Suppressor macrophage treated with lipopolysaccharide for 4 hours (primary cell): ENCODE measurements at regions not wholly inside any gene's neighbourhood (a gene's known extent, or its start where the extent isn't known, plus 50 kb on each side); places are given as distances from the start of the nearest gene placed in this dataset.
"Not testable (repeated sequence)": the region's sequence is repeated elsewhere in the genome, so short reads cannot be mapped to it uniquely, and the experiment has no call there.

ENCODE experiments used
- DNase-seq: peaks from one replicate; pipeline ENCODE4 v3.0.0-alpha.2; 2020

DNA sequence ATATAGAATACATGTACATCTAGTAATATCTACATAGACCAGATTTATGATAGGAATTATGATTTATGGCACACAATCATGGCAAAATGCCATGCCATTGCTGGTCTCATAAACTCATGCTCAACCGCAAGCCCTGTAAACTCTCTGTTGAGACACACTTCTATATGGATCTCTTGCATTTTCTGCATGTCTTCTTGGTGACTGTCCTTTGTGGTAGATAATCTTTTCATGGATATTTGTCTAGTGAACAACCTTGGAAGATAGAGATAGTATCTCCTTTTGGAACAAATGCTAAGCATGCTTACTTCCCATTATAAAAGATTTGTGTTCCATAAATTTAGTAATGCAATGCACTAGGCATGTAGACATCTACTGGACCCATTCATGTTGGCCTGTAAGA lies 328.0 kb downstream of the NAF1 start:
- DNase-seq, result no peak

DNA sequence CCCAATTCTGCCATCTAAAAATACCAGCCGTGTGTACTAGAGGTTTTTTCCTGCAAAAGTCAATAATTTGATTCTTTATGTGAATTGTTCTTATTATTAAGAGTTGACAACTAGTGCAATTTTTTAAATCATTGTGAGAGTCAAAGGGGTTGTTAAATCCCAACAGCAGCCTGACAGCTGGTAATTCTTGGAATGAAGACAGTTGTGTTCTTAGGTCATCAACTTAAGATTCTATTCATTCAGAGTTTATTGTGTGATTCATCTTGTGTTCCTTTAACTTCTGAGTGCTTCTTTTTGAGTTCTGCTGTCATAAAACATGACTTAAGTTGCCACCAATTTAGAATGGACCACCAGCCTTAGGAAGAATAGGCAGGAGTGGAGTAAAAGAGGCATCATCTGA lies 329.0 kb downstream of the NAF1 start:
- DNase-seq, result no peak

DNA sequence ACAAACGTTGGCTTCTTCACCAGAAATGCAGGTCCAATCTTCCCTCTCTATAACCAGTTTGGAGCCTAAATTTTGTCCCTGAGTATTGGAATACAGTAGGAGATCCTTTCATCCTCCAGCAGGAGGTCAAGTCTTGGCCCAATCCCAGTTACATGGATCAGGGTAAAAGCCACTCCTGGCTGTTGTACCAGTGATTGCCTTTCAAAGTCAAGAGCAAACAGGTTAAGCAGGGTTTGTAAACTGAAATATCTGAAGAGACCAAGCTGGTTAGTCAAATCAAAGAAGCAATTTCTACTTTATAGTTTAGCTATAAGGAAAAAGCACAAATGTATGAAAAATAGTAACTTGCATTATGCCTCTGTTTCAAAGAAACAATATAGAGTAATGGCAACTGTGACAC lies 329.4 kb downstream of the NAF1 start:
- no peak for DNase-seq

- DNase-seq, result no peak
Measured at GRCh38 chr4:162836773-162837172, 329.9 kb downstream of the NAF1 start.

DNA sequence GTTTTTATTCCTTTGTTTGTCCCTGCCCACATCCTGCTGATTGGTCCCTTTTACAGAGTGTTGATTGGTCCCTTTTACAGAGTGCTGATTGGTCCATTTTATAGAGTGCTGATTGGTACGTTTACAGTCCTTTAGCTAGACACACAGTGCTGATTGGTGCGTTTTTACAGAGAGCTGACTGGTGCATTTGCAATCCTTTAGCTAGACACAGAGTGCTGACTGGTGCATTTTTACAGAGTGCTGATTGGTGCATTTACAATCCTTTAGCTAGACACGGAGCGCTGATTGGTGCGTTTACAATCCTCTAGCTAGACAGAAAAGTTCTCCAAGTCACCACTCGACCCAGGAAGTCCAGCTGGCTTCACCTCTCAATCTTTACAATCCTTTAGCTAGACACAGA lies 330.4 kb downstream of the NAF1 start:
- not testable (repeated sequence) for DNase-seq

DNA sequence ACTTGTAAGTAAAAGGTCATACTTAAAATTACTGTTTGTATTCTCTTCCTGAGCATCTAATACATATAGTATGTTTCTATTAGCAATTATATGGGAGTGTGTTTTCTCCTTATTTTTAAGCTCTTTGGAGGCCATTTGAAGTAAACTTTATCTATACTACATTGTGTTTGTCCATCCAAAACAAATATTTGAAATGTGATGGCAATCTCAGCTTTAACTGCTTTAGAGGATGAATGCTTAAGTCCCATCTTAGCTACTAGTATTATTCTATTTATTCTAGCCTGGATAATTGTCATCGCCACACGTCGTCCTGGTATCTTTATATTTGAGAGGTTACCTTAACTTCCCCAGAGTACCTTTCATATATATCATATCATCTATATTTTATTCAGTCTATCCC lies 335.8 kb downstream of the NAF1 start:
- DNase-seq, result no peak

DNA sequence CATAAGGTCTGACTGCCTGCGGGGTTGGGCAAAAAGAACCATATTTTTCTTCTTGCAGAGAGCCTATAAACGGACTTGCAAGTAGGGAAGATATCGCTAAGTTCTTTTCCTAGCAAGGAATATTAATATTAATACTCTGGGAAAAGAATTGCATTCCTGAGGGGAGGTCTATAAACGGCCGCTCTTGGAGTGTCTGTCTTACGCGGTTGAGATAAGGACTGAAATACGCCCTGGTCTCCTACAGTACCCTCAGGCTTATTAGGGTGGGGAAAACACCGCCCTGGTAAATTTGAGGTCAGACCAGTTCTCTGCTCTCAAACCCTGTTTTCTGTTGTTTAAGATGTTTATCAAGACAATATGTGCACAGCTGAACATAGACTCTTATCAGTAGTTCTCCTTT lies 349.3 kb downstream of the NAF1 start:
- not testable (repeated sequence) for DNase-seq

DNA sequence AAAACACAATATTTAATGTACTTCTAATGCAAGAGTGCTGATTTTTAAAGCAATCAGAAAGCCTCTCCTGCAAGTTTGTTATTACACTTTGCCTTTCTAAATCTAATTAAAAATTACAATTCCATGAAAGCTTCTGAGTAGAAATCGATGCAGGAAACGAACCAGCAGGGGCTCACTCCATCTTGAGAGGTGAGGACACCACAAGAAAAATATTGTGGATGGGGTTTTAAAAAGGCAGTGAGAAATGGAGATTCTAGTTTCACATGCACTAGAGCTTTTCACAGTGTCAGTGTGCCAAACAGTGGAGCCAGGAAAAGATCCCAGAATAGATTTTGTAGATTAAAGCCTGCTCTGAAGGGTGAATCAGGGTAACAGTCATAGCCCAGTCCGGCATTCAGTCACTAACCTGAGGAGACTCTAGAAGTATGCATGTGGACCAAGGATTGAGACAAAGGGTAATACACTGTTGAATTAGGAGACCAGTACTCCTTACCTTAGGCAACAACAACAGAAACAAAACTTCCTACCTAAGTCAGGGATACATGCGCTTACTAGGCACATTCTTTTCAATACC lies 362.3 kb downstream of the NAF1 start:
- DNase-seq, result no peak

- DNase-seq, result no peak
Measured at GRCh38 chr4:162803378-162803777, 363.3 kb downstream of the NAF1 start.

DNA sequence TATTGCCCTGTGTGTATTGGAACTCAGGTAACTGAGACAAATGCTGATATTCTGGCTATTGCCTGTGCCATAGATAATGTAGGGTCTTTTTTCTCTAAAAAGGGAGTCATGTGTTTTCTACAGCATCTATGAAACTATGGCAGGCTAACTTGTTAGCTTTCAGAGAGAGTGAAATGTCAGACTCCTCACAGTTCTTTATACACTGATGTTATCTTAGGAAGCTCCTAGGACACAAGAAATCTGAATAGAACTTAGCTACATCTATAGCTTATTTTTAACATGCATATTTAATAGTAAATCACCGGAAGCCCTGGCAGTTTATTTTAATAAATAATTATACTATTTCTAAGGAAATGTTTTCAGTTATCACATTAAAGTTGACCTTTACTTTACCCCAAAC lies 369.6 kb downstream of the NAF1 start:
- DNase-seq, result no peak

DNA sequence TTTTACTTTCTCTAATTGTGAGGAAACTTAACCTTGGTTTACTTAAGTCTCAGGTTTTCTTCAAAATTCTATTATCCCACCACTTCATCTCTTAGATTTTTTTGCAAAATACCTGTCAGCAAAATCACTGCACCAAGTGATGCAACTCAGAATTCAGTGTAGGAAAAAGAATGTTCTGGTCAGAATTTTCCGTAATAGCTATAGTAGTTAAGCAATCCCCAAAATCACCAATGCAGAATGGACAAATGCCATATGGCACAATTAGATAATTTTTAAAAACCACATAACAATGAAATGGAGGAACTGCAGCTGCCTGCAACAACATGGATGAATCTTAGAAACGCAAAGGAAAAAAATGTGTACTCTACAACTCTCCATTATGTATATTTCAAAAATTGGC lies 373.1 kb downstream of the NAF1 start:
- no peak for DNase-seq

DNA sequence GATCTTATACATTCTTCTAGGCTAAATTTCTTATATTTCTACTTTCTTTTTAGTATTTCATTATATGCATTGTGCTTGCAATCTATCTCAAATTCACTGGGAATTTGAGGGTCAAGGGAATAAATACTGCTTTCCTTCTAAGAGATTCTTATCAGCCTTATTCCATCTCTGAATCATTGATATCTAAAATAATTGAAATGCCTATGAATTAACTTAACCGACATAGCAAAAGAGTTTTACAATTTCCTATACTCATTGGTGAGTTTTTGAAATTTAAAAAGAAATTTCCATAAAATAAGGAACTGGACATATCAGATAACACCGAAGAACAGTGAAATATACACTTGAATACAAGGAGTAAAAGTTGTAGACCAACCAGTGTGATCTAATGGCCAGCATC lies 373.7 kb downstream of the NAF1 start:
- DNase-seq, result no peak

DNA sequence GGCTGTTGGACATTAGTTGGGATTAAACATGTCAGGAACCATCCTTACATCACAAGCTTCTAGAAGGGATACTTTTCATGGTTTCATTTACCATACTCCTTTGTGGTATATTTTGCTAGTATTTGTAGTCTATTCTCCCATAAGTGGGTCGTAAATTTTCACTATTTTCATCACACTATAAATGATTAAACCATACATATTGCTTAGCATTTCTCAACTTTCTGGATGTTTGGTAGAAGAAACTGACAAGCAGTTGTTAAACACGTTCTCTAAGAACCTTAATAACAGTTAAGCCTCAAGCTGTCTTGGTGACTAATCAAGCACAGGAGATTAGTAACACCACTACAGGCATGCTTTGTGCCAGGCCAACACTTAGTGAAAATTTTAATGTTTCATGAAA lies 375.5 kb downstream of the NAF1 start:
- DNase-seq, result no peak

DNA sequence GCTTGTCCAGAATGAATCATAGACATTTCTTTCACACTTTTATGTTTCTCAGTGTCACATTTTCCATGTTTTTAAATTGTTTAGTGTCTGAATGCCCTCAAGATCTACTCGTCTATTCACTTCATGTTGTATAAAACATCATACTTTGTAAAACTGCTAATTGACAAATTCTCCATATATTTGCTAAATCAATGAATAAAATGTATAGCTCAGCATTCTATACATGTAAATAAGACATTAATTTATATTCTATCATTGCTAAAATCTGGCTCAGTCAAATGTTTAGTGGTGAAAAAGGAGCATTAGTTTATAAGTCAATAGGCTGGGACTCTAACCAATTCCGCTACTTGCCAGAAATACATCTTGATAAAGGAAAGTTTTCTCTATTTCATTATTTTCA lies 379.6 kb downstream of the NAF1 start:
- no peak for DNase-seq

- DNase-seq, result no peak
Measured at GRCh38 chr4:162782778-162783525, 383.7 kb downstream of the NAF1 start.

GRCh38 chr4:162782096-162782777 lies 384.5 kb downstream of the NAF1 start:
- DNase-seq, result no peak

DNA sequence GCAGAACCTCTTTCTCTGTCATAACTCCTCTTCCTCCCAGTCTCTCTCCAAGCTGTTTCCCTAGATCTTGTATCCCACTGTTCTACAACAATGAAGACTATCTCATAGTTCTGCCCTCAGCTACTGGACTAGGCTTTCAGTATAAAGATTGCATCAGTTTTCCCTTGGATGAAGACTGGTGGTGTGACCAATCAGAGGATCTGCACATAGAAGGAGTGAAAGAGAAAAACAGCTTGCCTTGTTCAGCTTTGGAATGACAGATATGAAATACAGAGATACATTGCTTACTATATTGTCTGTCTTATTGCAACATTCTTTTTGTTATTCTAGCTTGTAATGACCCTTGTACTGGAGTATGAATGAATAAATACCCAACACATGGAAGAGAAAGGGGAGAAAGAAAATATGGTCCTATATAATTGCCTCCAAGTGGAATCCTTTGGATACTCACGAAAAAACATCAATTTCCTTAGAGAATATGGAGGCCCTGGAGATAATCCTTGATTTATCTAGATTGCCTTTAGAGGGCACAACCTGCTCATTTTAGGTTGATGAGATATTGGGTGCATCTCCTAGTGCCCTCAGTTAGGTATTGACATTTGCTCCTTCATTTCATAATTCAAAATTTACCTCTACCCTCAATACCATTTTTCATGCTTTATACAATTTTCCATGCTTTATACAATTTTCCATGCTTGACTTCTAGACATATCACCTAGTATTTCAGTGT lies 395.8 kb downstream of the NAF1 start:
- no peak for DNase-seq

DNA sequence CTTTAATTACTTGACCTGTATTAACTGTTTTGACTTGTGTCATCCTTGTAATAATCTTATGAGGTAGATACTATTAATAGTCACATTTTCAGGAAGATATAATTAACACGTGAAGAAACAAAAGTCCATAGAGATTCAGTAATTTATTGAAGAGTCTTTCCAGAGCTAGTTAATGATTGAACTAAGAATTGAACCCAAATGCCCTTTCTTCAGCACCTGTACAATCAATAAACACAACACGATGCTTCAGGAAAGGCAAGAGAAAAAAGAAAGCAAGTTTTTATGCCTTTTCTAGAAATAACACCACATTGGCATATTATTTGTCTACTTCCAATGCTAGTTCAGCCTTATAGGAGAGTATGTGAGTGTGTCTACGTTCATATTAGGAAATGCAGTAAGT lies 399.6 kb downstream of the NAF1 start:
- no peak for DNase-seq

DNA sequence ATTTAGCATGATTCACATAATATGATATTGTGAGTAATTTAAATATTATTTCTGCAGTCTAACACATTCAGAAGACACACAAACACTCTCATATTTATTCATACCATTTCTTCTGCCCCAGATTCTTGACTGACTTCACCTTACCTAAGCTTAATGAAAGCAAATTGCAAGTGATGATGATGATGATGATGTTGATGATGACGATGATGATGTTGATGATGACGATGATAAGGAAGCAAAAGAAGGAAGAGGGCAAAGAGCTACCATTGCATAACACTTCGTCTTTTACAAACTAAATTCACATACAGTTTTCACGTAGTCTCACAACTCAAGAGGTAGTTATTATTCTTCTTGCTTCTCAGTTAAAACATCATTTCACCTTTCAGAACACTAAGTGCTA lies 404.7 kb downstream of the NAF1 start:
- DNase-seq, result no peak

DNA sequence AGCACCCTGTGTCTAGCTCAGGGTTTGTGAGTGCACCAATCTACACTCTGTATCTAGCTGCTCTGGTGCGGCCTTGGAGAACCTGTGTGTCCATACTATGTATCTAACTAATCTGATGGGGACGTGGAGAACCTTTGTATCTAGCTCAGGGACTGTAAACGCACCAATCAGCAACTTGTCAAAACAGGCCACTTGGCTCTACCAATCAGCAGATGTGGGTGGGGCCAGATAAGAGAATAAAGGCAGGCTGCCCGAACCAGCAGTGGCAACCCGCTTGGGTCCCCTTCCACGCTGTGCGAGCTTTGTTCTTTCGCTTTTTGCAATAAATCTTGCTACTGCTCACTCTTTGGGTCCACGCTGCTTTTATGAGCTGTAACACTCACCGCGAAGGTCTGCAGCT lies 426.5 kb downstream of the NAF1 start:
- DNase-seq, result not testable (repeated sequence)

GRCh38 chr4:162739596-162739995 lies 427.1 kb downstream of the NAF1 start:
- DNase-seq, result not testable (repeated sequence)

DNA sequence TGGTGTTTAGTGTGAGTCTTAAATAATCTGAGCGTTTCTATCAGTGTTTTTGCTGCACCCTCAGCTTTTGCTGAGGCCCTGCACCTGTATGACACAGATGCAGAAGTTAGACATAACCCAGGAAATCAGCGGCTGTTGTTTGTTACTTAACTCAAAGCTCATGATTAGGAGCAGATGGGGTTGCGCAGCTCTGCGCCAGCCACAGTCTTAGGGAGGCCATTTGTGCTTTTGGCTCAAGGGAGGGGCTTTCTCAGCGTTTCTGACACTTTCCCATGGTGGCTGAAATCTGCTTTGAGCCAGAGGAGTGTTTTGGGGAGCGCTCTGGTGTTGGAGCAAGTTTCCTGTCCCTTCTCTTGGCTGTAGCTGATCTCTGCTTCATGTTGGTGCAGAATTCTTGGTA lies 433.8 kb downstream of the NAF1 start:
- no peak for DNase-seq

DNA sequence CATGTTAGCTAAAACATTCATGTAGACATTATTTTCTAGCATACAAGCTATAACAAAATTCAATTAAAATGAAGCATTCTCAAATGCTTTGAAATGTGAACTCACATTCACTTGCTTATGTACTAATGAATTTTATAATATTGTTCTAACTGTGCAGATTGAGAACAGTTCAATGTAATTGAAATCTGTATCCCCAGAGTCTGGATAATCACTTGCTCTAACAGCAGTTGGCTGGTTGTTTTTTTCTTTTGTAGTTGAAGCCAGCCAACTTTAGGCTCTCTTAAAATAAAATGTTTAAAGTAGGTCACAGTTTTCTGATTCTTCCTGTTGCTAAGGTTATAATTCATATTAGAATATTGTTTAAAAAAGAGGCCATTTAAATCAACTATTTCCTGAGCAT lies 438.9 kb downstream of the NAF1 start:
- DNase-seq, result no peak

DNA sequence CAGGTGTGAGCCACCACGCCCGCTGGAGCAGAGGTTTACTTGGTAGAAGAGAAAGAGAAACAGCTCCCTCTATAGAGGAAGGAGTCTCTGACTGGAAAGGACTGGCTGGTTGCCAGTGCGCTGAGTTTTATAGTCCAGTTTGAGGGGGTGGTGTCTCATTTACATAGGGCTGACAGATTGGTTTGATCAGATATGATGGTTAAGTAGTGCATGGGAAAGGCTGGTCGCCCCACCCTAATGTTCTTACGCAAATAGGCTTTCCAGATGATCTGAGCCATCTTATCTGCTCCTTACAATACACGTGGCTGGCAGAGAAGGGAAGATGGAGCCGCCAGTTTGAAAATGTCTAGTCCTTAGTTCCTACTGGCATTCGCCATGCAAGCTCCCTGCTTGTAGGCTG lies 439.5 kb downstream of the NAF1 start:
- no peak for DNase-seq
